CD4-positive, alpha-beta T cell treated with Interferon gamma for 1 hour (primary cell): ENCODE measurements at regions not wholly inside any gene's neighbourhood (a gene's known extent, or its start where the extent isn't known, plus 50 kb on each side); places are given as distances from the start of the nearest gene placed in this dataset.
"Not testable (repeated sequence)": the region's sequence is repeated elsewhere in the genome, so short reads cannot be mapped to it uniquely, and the experiment has no call there.

Experiments used
- DNase-seq: peaks from one replicate; pipeline ENCODE4 v3.0.0-alpha.2; 2020

GRCh38 chr5:42989190-42989589 is 50.9 kb downstream of the ANXA2R start:
- DNase-seq: no peak

DNA sequence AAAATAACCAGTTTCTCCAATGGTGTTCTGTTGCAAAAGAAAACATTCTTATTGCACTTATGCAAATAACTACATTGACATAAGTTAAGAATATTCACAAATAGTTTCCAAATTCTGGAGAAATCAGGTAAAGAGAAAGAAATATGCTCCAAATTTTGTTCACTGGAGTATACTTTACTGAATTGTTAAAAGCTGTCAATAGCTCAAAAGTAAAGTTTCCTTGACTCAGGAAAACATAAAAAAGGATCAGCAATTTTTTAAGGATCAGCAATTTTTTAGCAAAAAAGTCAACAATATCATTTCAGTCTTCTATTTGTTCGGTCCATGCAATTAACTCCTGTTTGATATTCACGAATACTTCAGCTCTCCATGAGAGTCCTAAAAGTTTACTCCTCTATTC is 51.6 kb downstream of the ANXA2R start:
- DNase-seq: no peak

GRCh38 chr5:42985129-42986037 is 54.7 kb downstream of the ANXA2R start:
- DNase-seq: no peak

GRCh38 chr5:42984307-42984706 is 55.8 kb downstream of the ANXA2R start:
- DNase-seq: no peak

DNA sequence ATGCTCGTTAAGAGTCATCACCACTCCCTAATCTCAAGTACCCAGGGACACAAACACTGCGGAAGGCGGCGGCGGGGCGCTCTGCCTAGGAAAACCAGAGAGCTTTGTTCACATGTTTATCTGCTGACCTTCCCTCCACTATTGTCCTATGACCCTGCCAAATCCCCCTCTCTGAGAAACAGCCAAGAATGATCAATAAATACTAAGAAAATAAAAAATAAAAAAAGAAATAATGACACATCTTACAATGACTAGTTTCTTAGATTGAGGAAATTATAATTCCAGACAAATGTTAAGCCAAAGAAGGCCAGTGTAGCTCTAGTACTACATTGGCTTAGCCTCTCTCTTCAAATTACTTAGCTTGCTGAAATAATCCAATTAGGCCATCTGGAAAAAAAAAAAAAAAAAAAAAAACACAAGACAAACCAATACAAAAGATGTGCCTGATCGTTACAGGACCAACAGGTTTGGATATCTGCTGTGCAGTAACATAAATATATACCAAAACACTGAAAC is 58.0 kb downstream of the ANXA2R start:
- DNase-seq: no peak

GRCh38 chr5:42981417-42982106 is 58.6 kb downstream of the ANXA2R start:
- DNase-seq: not testable (repeated sequence)

GRCh38 chr5:42981015-42981414 is 59.1 kb downstream of the ANXA2R start:
- not testable (repeated sequence) for DNase-seq

DNA sequence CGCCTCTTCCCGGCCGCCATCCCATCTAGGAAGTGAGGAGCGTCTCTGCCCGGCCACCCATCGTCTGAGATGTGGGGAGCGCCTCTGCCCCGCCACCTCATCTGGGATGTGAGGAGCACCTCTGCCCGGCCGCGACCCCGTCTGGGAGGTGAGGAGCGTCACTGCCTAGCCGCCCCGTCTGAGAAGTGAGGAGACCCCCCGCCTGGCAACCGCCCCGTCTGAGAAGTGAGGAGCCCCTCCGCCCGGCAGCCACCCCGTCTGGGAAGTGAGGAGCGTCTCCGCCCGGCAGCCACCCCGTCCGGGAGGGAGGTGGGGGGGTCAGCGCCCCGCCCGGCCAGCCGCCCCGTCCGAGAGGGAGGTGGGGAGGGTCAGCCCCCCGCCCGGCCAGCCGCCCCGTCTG is 59.7 kb downstream of the ANXA2R start:
- DNase-seq: not testable (repeated sequence)

DNA sequence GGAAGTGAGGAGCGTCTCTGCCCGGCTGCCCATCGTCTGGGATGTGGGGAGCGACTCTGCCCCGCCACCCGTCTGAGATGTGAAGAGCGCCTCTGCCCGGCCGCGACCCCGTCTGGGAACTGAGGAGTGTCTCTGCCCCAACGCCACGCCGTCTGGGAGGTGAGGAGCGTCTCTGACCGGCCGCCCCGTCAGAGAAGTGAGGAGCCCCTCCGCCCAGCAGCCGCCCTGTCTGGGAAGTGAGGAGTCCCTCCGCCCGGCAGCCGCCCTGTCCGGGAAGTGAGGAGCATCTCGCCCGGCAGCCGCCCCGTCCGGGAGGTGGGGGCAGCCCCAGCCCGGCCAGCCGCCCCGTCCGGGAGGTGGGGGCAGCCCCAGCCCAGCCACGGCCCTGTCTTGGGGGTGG is 60.9 kb downstream of the ANXA2R start:
- not testable (repeated sequence) for DNase-seq

GRCh38 chr5:42974536-42974935 is 65.6 kb downstream of the ANXA2R start:
- DNase-seq: no peak

DNA sequence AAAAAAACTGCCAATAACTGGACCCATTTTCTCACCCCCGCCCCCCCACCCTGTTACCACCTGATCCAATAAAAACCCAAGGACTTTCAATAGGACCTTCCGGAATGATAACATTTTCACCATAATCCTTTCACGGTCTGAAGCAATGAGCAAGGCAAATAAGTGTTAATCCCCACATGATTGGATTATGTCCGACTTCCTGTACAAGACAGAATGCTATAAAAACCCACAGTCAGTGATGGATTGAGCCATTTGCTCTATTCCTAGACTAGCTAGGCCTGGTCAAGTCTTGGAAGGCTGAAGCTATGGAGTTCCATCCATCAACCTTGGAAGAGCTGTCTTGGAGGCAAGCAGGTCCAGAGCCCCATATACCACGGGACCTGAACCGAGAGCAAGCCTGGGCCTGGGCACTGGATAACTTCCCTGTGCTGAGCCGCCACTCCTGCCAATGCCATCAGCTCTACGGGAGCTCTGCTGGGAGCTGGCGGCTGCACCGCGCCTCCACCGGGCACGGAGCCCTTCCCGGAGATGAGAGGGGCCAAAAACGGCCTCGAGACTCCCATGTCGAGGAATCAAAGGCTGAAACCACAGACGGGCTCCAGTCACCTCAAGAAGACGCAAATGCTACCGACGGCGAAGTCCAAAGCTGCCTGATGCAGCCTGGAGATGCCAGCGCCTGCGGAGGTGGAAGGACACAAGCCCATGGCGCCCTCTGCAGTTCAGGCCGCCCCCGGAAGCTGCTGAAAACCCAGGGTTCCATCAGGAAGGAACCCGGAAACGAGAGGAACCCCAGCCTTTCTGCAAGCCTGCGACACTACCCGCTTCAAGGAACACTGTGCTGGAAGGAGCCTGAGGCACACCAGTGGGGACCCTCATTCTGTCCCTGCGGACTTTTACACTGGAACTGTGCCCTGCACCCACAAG is 69.2 kb downstream of the ANXA2R start:
- DNase-seq: peak; percentile 7

DNA sequence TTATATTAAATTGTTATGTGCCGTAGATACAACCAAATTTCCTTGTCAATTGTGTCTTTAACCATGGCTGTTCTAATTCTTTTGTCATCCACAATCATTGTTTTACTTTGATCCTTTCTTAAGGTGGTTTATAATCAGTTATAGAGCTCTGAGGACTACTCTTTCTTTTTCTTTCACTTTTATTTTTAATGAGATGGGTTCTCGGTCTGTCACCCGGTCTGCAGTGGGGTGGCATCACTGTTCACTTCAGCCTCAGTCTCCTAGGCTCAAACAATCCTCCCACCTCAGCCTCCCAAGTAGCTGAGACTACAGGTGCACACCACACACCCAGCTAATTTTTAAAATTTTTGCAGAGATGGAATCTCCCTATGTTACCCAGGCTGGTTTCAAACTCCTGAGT is 74.2 kb downstream of the ANXA2R start:
- DNase-seq: no peak

DNA sequence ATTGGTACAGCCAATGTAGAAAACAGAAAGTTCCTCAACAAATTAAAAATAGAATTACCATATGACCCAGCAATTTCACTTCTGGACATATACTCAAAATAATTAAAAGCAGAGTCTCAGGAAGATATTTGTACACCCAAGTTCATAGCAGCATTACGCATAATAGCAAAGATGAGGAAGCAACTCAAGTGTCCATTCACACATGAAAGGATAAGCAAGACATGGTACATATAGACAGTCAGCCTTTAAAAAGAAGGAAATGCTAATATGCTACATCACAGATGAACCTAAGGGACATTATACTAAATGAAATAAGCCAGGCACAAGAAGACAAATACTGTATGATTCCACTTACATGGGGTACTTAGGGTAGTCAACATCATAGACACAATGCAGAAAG is 76.7 kb downstream of the ANXA2R start:
- no peak for DNase-seq

GRCh38 chr5:42962124-42962523 is 78.0 kb downstream of the ANXA2R start:
- DNase-seq: no peak

DNA sequence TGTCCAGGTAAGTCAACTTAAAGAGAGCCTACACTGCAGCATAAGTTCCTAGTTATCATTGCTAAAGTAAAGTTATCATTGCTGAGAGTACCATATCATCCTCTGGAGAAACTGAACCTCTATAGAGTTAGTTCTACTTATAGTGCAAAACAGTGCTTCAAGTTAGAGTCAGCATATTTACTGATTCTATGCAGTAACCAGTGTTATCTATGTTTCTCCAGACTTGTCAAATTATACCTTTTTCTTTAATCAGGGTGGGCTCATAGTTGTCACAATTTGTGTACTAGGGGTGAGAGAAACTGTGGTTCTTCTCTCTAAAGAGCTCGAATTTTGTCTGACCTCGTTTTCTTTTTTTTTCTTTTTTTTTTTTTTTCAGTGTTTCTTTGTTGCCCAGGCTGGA is 79.6 kb downstream of the ANXA2R start:
- no peak for DNase-seq

- DNase-seq: no peak
Measured at GRCh38 chr5:42956551-42956950, 83.6 kb downstream of the ANXA2R start.

- DNase-seq: no peak
Measured at GRCh38 chr5:42953041-42953440, 87.1 kb downstream of the ANXA2R start.

DNA sequence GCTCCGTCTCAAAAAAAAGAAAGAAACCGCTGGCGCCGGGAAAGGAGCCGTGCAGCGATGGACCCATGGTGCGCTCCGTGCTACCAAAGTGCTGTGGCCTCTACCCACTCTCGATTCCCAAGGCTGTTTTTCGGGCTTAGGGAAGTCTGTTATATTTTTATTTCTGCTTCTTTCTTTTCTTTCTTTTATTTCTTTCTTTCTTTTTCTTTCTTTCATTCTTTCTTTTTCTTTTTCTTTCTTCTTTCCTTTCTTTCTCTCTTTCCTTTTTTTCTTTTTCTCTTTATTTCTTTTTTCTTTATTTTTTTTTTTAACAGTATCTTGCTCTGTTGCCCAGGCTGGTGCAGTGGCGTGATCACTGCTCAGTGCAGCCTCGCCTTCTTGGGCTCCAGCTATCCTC is 87.5 kb downstream of the ANXA2R start:
- no peak for DNase-seq

DNA sequence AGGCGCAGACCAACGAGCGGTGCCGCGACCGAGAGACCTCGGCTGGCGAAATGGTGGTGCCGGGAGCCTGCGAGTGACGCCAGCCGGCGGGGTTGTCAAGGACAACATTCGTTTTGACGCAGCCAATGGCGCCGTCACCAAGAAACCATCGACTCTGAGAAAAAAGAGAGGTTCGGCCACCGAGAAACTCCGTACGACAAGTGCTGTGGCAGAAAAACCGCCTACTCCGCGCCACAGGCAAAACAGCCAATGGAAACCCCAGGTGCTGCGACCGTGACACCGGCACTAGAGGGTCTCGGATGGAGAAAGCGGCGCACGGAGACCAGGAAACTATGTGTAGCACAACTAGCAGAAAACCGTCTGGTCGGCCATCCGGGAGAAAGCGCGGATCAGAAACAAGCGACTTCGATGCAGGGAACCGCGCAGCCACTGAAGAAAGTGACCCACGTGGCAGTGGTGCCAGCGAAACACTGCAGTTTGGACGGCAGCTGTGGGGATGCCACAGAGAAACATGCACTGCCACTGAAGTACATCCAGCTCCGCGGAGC is 88.8 kb downstream of the ANXA2R start:
- DNase-seq: peak; percentile 88

DNA sequence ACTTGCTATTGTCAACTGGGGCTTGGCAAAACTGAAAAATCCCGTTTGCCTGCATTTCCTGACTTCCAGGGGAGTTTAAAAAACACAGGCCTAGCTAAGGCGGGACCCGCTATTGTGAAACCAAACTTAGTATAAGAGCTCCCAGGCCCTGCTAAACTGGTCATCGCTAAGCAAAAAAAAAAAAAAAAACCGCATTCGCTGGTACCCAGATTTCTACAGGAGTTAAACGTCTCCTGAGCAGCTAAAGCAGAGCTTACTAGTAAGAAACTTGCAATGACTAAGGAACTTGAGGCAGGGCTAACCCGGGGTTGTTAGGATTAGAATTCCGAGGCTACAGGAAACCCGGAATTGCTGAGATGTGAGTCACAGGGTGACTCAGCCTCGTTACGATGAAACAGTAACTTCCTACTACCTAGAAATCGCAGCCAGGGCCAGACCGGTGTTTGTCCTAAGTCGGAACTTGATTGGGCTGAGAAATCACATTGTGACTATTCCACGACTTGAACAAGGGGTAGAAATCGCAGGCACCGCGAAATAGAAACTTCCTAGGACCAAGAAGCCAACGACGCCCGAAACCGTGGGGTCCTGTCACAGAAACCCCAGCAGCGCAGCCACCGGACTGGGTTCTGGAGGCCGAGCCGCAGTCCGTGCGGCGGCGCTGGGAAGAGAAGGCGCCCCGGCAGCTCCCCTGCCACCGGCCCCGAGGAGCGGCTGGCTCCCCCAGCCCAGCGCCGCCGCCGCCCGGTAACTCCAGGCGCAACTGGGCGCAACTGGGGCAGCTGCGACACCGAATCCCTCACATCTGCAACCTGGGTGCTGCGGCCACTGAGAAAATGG is 89.4 kb downstream of the ANXA2R start:
- DNase-seq: peak; percentile 82

DNA sequence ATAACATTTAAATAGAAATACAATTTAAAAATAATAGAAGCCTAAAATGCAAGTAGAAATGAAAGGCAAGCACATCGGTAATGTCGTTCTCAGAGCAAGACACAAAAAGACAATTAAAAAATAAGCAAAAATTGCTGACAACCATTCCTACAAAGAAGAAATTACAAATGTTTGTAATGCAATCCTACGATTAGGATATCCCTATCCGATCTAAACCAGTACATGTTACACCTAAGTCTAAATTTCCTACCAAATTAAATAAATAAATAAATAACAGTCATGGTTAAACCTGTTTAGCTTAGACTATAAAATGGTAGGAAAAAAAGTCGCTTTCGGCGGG is 90.0 kb downstream of the ANXA2R start:
- no peak for DNase-seq
